ENCODE measurements at regions not wholly inside any gene's neighbourhood (a gene's known extent, or its start where the extent isn't known, plus 50 kb on each side); places are given as distances from the start of the nearest gene placed in this dataset.

- no peak for TF ChIP-seq CTCF (IDR thresholded peaks at IDR 0.05; ENCODE audit: low read depth, low read length)
- DNase-seq (ENCODE audit: low read depth, low spot score), result no peak
- in situ Hi-C loops (cut with HindIII; ENCODE audit: low sequenced_read_pairs), result no loop called here
Measured at GRCh38 chr4:33448948-33449347, 2728.8 kb downstream of the PCDH7 start.

GRCh38 chr4:33453436-33453835 is 2733.3 kb downstream of the PCDH7 start:
- no peak for TF ChIP-seq CTCF (IDR thresholded peaks at IDR 0.05; ENCODE audit: low read depth, low read length)
- in situ Hi-C loops (cut with HindIII; ENCODE audit: low sequenced_read_pairs), result no loop called here
- H3K4me3 ChIP-seq (ENCODE audit: low read depth, low read length), result no peak overlapping the region
- DNase-seq (ENCODE audit: low read depth, low spot score), result no peak

More at GRCh38 chr4:33448948-33449347, 2728.8 kb downstream of the PCDH7 start:
- no peak overlapping the region for H3K4me3 ChIP-seq (ENCODE audit: low read depth, low read length)

GRCh38 chr4:33453916-33454315 is 2733.7 kb downstream of the PCDH7 start:
- DNase-seq (ENCODE audit: low read depth, low spot score), result no peak
- in situ Hi-C loops (cut with HindIII; ENCODE audit: low sequenced_read_pairs), result no loop called here
- H3K4me3 ChIP-seq (ENCODE audit: low read depth, low read length), result no peak overlapping the region
- no peak for TF ChIP-seq CTCF (IDR thresholded peaks at IDR 0.05; ENCODE audit: low read depth, low read length)

- H3K4me3 ChIP-seq (ENCODE audit: low read depth, low read length), result no peak overlapping the region
- no peak for TF ChIP-seq CTCF (IDR thresholded peaks at IDR 0.05; ENCODE audit: low read depth, low read length)
- in situ Hi-C loops (cut with HindIII; ENCODE audit: low sequenced_read_pairs), result no loop called here
- DNase-seq (ENCODE audit: low read depth, low spot score), result no peak
Measured at GRCh38 chr4:33465565-33465964, 2745.4 kb downstream of the PCDH7 start.

- no peak for DNase-seq (ENCODE audit: low read depth, low spot score)
- TF ChIP-seq CTCF (IDR thresholded peaks at IDR 0.05; ENCODE audit: low read depth, low read length), result no peak
- no peak overlapping the region for H3K4me3 ChIP-seq (ENCODE audit: low read depth, low read length)
- in situ Hi-C loops (cut with HindIII; ENCODE audit: low sequenced_read_pairs), result no loop called here
Measured at GRCh38 chr4:33467291-33467690, 2747.1 kb downstream of the PCDH7 start.

- in situ Hi-C loops (cut with HindIII; ENCODE audit: low sequenced_read_pairs), result no loop called here
- no peak for DNase-seq (ENCODE audit: low read depth, low spot score)
- no peak for TF ChIP-seq CTCF (IDR thresholded peaks at IDR 0.05; ENCODE audit: low read depth, low read length)
- H3K4me3 ChIP-seq (ENCODE audit: low read depth, low read length), result no peak overlapping the region
Measured at GRCh38 chr4:33470805-33471204, 2750.6 kb downstream of the PCDH7 start.

- TF ChIP-seq CTCF (IDR thresholded peaks at IDR 0.05; ENCODE audit: low read depth, low read length), result no peak
- in situ Hi-C loops (cut with HindIII; ENCODE audit: low sequenced_read_pairs), result no loop called here
- no peak for DNase-seq (ENCODE audit: low read depth, low spot score)
- no peak overlapping the region for H3K4me3 ChIP-seq (ENCODE audit: low read depth, low read length)
Measured at GRCh38 chr4:33477715-33478114, 2757.5 kb downstream of the PCDH7 start.

All from astrocyte of the spinal cord (primary cell).